Activated T-helper 2 cell treated with anti-CD3 and anti-CD28 coated beads, Interferon-gamma antibody, Interleukin-2, Interleukin-4, amounts not matched to agents 10 μg/mL and 5 μg/mL and 100 μg/mL, durations not matched to agents 14 hours and 24 hours and 36 hours (primary cell): ENCODE measurements at regions not wholly inside any gene's neighbourhood (a gene's known extent, or its start where the extent isn't known, plus 50 kb on each side); places are given as distances from the start of the nearest gene placed in this dataset.
"Not testable (repeated sequence)": the region's sequence is repeated elsewhere in the genome, so short reads cannot be mapped to it uniquely, and the experiment has no call there.

Experiments
- DNase-seq: peaks from one replicate; pipeline ENCODE4 v3.0.0; 2021; ENCODE audit warnings: low spot score
- H3K27ac Mint-ChIP-seq: one replicate; pipeline ENCODE4 v1.8.0; 2021; ENCODE audit warnings: mixed read lengths
- H3K27me3 Mint-ChIP-seq: one replicate; pipeline ENCODE4 v1.8.0; 2021; ENCODE audit warnings: low read depth, mixed read lengths
- H3K36me3 Mint-ChIP-seq: one replicate; pipeline ENCODE4 v1.8.0; 2021; ENCODE audit warnings: low read depth, mixed read lengths
- H3K4me1 Mint-ChIP-seq: one replicate; pipeline ENCODE4 v1.8.0; 2021; ENCODE audit warnings: low read depth, mixed read lengths
- H3K4me3 Mint-ChIP-seq: one replicate; pipeline ENCODE4 v1.8.0; 2021; ENCODE audit warnings: low read depth, mild to moderate bottlenecking, moderate library complexity, mixed read lengths
- H3K9me3 Mint-ChIP-seq: one replicate; pipeline ENCODE4 v1.8.0; 2021; ENCODE audit warnings: mixed read lengths
- intact Hi-C: fragments of 100-400 bp; cut with micrococcal nuclease; formaldehyde crosslinking; loops from one replicate; pipeline ENCODE4 v1.15.1; 2023

DNA sequence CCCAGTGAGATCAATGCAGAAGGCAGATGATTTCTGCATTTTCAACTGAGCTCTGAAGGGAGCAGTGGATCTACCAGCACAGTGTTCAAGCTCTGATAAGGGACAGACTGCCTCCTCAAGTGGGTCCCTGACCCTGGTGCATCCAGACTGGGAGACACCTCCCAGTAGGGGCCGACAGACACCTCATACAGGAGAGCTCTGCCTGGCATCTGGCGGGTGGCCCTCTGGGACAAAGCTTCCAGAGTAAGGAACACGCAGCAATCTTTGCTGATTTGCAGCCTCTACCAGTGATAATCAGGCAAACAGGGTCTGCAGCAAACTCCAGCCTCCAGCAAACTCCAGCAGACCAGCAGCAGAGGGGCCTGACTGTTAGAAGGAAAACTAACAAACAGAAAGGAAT lies 152.9 kb upstream of the CCDC196 start:
- H3K4me3 Mint-ChIP-seq, H3K9me3 Mint-ChIP-seq, H3K27me3 Mint-ChIP-seq, intact Hi-C loops, H3K36me3 Mint-ChIP-seq, DNase-seq, H3K4me1 Mint-ChIP-seq, H3K27ac Mint-ChIP-seq: not testable (repeated sequence)

DNA sequence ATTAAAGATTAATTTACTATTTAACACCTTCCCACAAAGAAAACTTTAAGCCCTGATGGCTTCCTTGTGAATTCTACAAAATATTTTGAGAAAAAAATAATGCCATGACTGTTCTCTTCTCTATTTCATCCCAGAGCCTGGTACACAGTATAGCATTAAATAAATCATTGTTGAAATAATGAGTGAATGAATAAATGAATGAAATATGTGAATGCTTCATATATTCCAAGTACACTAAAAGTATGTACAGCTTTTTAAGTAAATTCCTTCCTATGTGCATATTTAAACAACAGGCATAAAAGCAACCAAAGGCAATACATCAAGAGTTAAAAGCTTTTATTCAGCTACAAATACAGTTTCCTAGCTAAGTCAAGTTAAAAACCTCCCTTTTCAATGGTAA lies 144.9 kb upstream of the CCDC196 start:
- no peaks in the 10 kb centered on the region for H3K36me3 Mint-ChIP-seq
- no peak overlapping the region for H3K4me3 Mint-ChIP-seq
- intact Hi-C loops = no loop called here

DNA sequence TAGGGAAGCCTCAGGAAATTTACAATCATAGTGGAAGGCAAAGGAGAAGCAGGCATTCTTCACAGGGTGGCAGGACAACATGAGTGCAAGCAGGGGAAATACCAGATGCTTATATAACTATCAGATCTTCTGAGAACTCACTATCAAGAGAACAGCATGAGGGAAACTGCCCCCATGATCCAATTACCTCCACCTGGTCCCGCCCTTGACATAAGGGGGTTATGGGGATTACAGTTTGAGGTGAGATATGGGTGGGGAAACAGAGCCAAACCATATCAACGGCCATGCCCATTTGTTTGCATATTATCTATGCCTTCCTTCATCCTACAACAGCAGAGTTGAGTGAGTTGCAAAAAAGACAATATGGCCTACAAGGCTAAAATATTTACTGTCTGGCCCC lies 140.2 kb upstream of the CCDC196 start:
- H3K4me1 Mint-ChIP-seq = no peaks in the 10 kb centered on the region
- H3K27ac Mint-ChIP-seq = no peak overlapping the region
- H3K9me3 Mint-ChIP-seq = peaks cover 11% of the 10 kb centered on the region
- H3K27me3 Mint-ChIP-seq = peaks cover 6% of the 10 kb centered on the region
- H3K36me3 Mint-ChIP-seq = no peaks in the 10 kb centered on the region
- no peak overlapping the region for H3K4me3 Mint-ChIP-seq
- intact Hi-C loops = no loop called here
- DNase-seq = no peak

More for the DNA sequence above, 144.9 kb upstream of the CCDC196 start:
- DNase-seq = no peak
- Mint-ChIP-seq H3K27me3 (peaks cover 8% of the 10 kb centered on the region), H3K9me3 (no peaks in the 10 kb centered on the region), H3K27ac (no peak overlapping the region), H3K4me1 (no peaks in the 10 kb centered on the region)

DNA sequence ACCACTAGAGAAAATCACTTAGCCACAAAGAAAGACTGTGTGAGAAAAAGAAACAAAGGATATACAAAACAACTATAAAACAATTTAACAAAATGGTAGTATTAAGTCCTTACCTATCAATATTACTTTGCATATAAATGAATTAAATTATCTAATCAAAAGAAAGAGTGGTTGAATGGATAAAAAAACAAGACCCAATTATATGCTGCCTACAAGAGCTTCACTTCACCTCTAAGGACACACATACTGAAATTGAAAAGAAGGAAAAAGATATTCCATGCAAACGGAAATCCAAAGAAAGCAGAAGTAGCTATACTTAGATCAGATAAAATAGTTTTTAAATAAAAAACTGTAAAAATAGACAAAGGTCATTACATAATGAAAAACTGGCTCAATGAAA lies 134.9 kb upstream of the CCDC196 start:
- H3K4me3 Mint-ChIP-seq = no peak overlapping the region
- H3K27ac Mint-ChIP-seq = no peak overlapping the region
- H3K36me3 Mint-ChIP-seq = no peaks in the 10 kb centered on the region
- intact Hi-C loops = no loop called here
- no peaks in the 10 kb centered on the region for H3K4me1 Mint-ChIP-seq
- no peak for DNase-seq
- H3K27me3 Mint-ChIP-seq = peaks cover 3% of the 10 kb centered on the region
- H3K9me3 Mint-ChIP-seq = peaks cover 16% of the 10 kb centered on the region

DNA sequence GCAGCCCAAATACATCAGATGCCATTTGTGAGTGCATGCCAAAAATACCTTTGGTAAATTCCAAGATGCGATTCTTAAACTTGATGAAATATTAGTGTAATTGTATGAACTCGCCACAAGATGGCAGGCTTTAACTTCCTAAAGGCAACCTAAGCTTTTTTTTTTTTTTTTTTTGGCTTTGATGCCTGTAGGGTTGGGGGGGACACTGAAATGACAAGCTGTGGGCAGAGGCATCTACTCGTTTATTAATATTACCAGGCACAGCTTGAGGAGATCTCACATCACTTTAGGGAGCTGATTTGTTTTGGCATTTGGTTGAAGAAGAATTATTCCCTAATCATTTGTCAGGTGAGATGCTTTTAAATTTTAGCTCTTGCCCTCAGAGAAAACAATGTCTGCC lies 126.7 kb upstream of the CCDC196 start:
- intact Hi-C loops = loop anchor here (5.0 kb wide), 1 partner anchor 43 kb away; no protein-coding TSS in a partner anchor
- no peak for DNase-seq
- H3K4me3 Mint-ChIP-seq = no peak overlapping the region

DNA sequence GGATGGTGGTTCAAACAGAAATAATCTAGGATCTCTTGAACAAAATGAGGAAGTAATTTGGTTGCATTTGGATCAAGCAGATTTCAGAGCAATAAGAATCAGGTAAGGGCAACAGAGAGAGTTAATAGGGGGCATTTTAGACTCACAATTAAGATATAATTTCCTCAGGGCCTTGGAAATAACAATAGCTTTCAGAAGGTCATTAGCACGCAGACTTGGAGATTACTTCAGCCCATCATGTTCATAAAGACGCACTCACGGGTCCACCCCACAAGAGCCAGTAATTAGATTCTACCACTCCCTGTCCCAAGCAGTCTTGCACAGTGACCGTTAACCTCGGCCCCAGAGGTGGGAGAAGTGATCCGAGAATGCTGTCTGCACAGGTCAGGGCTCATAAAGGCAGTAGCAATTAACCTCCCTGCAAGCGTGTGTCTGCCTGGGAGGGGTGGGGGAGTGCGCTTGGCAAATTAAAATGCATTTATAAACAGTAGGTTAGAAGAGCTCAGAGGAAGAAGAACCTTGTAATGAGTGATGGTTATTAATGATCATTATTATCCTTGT lies 125.7 kb upstream of the CCDC196 start:
- no peaks in the 10 kb centered on the region for H3K4me1 Mint-ChIP-seq
- no peak for DNase-seq
- intact Hi-C loops = no loop called here
- H3K27ac Mint-ChIP-seq = no peak overlapping the region
- no peaks in the 10 kb centered on the region for H3K36me3 Mint-ChIP-seq
- no peaks in the 10 kb centered on the region for H3K9me3 Mint-ChIP-seq
- H3K4me3 Mint-ChIP-seq = no peak overlapping the region
- peaks cover 21% of the 10 kb centered on the region for H3K27me3 Mint-ChIP-seq

More for the DNA sequence above, 126.7 kb upstream of the CCDC196 start:
- H3K27ac Mint-ChIP-seq = no peak overlapping the region
- H3K36me3 Mint-ChIP-seq = no peaks in the 10 kb centered on the region
- no peaks in the 10 kb centered on the region for H3K9me3 Mint-ChIP-seq
- H3K27me3 Mint-ChIP-seq = peaks cover 21% of the 10 kb centered on the region
- H3K4me1 Mint-ChIP-seq = no peaks in the 10 kb centered on the region

DNA sequence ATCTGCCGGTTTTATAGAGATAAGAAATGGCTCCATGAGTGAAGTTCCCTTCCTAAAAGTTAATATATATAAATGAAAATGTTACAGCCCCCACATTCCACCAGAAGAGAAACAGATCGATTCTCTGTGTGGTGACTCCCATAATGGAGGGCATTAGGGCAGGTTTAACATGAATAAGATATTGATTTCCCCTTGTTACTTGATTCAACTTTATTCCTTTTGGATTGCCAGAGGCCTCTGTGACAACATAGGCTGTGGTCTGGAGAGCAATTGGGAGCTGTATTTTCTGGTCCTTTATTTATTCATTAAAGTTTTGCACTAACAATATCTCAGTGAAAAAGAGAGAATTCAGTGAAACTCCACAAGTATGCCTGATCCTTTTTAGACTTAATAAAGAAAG lies 125.2 kb upstream of the CCDC196 start:
- Mint-ChIP-seq H3K9me3 (no peaks in the 10 kb centered on the region), H3K4me3 (no peak overlapping the region), H3K27ac (no peak overlapping the region), H3K4me1 (no peaks in the 10 kb centered on the region), H3K27me3 (peaks cover 21% of the 10 kb centered on the region), H3K36me3 (no peaks in the 10 kb centered on the region)
- intact Hi-C loops = no loop called here
- no peak for DNase-seq

DNA sequence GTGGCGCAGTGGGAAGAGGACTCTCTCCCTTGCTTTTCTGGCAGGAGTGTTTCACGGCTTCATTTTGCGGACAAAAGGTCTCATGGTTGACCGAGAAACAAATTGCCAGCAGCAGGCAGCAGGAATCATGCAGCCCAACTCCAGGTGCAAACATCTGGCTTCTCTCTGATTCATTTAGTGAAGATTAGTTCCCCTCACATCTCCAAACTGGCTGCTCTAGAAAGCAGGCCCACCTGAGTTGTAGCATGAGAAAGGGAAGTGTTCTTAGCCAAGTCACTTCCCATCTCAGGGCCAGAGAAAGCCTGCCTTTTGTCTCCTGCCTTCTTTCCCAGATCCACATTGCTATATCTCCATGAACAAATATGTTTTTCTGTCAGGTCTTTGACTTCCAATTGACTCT lies 120.8 kb upstream of the CCDC196 start:
- peaks cover 12% of the 10 kb centered on the region for H3K27me3 Mint-ChIP-seq
- H3K9me3 Mint-ChIP-seq = no peaks in the 10 kb centered on the region
- no peaks in the 10 kb centered on the region for H3K36me3 Mint-ChIP-seq
- H3K4me3 Mint-ChIP-seq = no peak overlapping the region
- intact Hi-C loops = no loop called here
- H3K27ac Mint-ChIP-seq = no peak overlapping the region
- no peak for DNase-seq
- H3K4me1 Mint-ChIP-seq = no peaks in the 10 kb centered on the region

DNA sequence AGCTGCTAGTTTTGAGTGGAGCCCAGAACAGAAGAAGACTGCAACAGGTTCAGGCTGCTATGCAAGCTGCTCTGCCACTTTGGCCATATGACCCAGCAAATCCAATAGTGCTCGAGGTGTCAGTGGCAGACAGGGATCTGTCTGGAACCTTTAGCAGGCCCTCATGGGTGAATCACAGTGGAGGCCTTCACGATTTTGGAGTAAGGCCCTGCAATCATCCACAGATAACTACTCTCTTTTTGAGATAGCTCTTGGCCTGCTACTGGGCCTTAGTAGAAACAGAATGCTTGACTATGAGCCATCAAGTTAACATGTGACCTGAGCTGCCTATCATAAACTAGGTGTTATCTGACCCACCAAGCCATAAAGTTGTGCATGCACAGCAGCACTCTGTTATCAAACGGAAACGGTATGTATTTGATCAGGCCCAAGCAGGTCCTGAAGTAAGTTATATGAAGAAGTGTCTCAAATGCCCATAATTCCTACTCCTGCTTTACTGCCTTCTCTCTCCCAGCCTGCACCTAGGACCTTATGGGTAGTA lies 116.9 kb upstream of the CCDC196 start:
- intact Hi-C loops = no loop called here

DNA sequence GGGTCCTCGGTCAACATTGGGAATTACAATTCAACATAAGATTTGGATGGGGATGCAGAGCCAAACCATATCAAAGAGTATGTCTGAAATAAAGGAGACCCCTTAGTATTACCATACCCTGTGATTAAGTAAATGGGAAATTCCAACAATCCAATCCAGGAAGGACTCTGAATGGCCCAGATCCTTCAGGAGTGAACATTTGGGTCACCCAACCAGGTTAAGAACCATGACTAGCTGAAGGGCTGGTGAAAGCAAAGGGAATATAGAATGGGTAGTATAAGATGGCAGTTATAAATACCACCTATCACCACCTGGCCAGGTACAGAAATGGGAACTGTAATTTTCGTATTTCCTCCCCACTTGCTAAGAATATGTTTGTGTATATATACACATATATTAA lies 114.4 kb upstream of the CCDC196 start:
- intact Hi-C loops = no loop called here
- no peaks in the 10 kb centered on the region for H3K4me1 Mint-ChIP-seq
- H3K4me3 Mint-ChIP-seq = no peak overlapping the region
- H3K27ac Mint-ChIP-seq = no peak overlapping the region
- H3K9me3 Mint-ChIP-seq = no peaks in the 10 kb centered on the region
- DNase-seq = no peak
- no peaks in the 10 kb centered on the region for H3K36me3 Mint-ChIP-seq
- peaks cover 2% of the 10 kb centered on the region for H3K27me3 Mint-ChIP-seq

More for the DNA sequence above, 116.9 kb upstream of the CCDC196 start:
- Mint-ChIP-seq H3K27ac (no peak overlapping the region), H3K4me1 (no peaks in the 10 kb centered on the region), H3K27me3 (peaks cover 5% of the 10 kb centered on the region), H3K9me3 (no peaks in the 10 kb centered on the region), H3K36me3 (no peaks in the 10 kb centered on the region), H3K4me3 (no peak overlapping the region)
- no peak for DNase-seq

DNA sequence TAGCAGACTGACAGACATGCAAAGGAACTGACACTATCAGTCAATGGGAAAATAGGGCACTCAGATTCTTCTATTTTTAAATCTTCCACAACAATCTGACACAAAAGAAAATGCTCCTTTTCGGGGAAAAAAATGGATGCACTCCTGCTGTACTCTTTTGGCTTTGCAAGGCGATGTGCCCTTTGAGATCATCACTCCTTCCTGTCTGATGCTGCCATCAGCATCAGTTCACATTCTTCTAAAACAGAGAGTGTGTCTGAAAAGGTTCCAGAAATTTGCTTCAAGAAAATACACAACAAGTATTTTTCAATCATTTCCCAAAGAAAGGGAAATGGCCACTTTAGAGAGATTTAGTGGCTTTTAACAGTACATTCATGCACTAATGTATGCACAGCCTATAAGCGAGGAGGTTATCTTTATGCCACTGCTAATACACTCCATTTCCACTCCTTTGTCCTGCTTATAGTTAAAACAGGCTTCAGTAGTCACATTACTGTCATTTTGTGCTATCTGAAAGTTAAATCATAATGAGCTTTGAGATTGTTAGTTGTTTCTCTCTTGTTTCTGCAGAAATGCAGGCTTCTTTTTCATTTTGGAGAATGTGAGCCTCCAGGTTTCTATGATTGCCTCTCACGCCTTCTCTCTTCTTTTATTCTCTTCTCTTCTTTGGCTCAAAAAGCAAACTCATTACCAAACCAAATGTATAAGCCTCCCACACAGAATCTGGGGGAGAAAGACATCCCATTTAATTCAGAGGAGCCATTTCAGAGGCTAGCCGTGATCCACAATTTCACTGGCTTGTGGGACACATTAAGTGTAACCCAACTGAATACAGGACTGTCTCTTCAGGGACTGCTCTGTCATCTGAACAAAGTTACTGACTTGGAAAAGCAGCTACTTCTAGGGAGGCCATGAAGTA lies 110.9 kb upstream of the CCDC196 start:
- DNase-seq = no peak
- H3K36me3 Mint-ChIP-seq = no peaks in the 10 kb centered on the region
- H3K27me3 Mint-ChIP-seq = no peaks in the 10 kb centered on the region
- H3K4me3 Mint-ChIP-seq = no peak overlapping the region
- intact Hi-C loops = no loop called here
- no peak overlapping the region for H3K27ac Mint-ChIP-seq
- no peaks in the 10 kb centered on the region for H3K4me1 Mint-ChIP-seq
- no peaks in the 10 kb centered on the region for H3K9me3 Mint-ChIP-seq

DNA sequence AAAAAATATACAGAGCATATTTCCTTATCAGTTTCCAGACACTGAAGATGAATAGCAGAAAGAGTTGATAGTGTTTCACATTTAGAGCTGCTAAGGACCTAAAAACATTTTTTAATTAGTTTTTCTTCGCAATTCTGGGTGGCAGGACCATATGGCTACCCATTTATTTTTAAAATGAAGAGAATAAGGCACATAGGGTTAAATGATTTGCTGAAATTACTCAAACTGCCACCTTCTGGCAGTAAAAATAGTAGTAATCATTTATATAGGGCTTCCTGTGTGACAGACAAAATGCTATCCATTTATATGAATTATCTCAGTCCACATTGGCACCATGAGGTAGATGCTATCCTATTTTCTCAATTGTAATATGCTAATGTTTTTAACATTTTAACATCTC lies 108.6 kb upstream of the CCDC196 start:
- no peak overlapping the region for H3K27ac Mint-ChIP-seq

More for the DNA sequence above, 108.6 kb upstream of the CCDC196 start:
- Mint-ChIP-seq H3K4me3 (no peak overlapping the region), H3K4me1 (no peaks in the 10 kb centered on the region), H3K9me3 (no peaks in the 10 kb centered on the region), H3K27me3 (peaks cover 3% of the 10 kb centered on the region), H3K36me3 (no peaks in the 10 kb centered on the region)
- DNase-seq = no peak
- intact Hi-C loops = no loop called here
